Astrocyte of the cerebellum (primary cell): ENCODE measurements at regions not wholly inside any gene's neighbourhood (a gene's known extent, or its start where the extent isn't known, plus 50 kb on each side); places are given as distances from the start of the nearest gene placed in this dataset.

Experiments
- DNase-seq: peaks from one replicate; pipeline ENCODE4 v3.0.0-alpha.2; 2011; ENCODE audit warnings: low read depth
- H3K4me3 ChIP-seq: 2 replicates; pipeline ENCODE4 v1.5.1; 2011; ENCODE audit warnings: mild to moderate bottlenecking, low read depth, low read length, moderate library complexity
- in situ Hi-C: cut with HindIII; loops from 2 replicates; pipeline ENCODE4 v1.10.0; 2017; ENCODE audit warnings: low sequenced_read_pairs
- TF ChIP-seq, protein P1 (sequence below): IDR thresholded peaks from 2 replicates; pipeline ENCODE4 v1.5.1; 2012; ENCODE audit warnings: low read length, low read depth, moderate library complexity, mild to moderate bottlenecking; ENCODE audit errors: missing control alignments

DNA sequence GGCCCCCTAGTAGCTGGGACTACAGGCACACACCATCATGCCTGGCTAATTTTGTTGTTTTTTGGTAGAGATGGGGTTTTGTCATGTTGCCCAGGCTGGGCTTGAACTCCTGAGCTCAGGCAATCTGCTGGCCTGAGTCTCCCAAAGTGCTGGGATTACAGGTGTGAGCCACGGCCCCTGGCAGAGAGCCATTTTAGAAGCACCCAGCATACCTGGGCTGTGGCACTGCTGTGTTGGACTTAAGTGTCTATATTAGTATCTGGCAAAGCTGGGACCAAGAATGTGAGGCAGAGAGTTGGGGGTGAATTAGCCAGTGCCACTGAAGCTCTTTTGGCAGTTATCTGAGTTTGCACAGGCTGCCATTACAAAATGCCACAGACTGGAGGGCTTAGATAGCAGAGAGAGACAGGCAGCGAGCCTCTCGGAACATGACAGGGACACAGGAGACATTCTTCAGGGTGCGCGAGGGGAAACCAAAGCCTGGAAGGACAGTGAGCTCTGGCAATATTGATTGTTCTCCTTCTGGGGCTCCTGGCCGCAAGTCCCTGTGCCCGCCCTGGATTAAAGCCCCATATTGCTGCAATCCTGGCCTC is 87.7 kb upstream of the ALX4 start:
- in situ Hi-C loops: no loop called here
- no peak for DNase-seq
- TF ChIP-seq, protein P1, sequence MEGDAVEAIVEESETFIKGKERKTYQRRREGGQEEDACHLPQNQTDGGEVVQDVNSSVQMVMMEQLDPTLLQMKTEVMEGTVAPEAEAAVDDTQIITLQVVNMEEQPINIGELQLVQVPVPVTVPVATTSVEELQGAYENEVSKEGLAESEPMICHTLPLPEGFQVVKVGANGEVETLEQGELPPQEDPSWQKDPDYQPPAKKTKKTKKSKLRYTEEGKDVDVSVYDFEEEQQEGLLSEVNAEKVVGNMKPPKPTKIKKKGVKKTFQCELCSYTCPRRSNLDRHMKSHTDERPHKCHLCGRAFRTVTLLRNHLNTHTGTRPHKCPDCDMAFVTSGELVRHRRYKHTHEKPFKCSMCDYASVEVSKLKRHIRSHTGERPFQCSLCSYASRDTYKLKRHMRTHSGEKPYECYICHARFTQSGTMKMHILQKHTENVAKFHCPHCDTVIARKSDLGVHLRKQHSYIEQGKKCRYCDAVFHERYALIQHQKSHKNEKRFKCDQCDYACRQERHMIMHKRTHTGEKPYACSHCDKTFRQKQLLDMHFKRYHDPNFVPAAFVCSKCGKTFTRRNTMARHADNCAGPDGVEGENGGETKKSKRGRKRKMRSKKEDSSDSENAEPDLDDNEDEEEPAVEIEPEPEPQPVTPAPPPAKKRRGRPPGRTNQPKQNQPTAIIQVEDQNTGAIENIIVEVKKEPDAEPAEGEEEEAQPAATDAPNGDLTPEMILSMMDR: no peak
- H3K4me3 ChIP-seq: no peak overlapping the region

DNA sequence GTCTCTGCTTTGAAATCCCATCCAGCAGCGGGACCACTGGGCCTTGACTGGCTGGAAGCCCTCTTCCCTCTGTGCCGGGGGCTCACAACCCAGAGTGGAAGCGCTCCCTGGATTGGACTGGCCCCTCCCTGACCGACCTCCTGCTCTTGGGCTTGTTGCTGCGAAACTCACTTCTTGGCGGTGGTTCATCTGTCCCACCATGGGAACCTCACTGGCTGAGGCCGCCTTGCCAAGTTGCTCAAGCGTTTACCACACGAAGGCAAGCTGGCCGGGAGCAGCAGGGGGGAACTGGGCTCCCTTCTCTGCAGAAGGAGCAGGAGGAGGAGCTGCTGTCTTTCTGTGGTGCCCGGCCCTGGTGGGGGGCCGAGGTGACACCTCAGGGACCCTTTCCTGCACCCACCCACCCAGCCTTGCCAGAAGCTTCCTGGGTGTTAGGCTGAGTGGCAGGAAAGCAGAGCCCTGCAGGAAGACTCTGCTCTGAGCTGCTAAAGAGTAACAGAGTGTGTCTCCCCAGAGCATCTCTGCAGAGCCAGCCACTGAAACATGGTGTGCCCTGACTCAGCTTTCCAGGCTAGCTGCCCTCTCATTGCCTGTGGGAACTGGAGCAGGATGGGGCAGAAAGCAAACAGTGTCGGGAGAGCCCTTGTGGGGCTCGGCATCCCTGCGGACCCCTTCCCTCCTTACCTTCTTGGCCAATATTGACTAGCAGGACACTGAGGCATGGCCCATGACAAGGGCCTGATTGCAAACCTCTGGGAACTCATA is 88.5 kb upstream of the ALX4 start:
- DNase-seq: no peak
- in situ Hi-C loops: no loop called here

DNA sequence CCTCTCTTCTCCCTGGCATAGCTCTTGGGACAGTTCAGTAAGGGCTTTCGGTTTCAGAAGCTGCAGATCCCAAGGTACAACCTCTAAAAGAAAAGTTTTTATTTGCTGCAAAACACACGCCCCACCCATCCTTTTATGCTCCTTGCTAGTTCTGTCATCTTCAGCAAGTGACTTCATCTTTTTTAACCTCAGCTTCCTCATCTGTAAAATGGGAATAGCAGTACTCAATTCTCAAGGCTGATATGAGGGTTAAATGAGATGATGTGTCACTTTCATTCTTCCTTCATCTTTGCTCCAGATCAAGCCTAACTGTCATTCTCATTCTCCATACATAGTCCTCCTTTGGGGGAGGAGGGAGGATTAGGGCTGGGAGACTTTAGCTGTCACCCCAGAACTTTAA is 90.0 kb upstream of the ALX4 start:
- H3K4me3 ChIP-seq: no peak overlapping the region
- TF ChIP-seq, protein P1: no peak
- in situ Hi-C loops: no loop called here
- DNase-seq: no peak

More for the DNA sequence above, 88.5 kb upstream of the ALX4 start:
- TF ChIP-seq, protein P1: no peak
- no peak overlapping the region for H3K4me3 ChIP-seq

DNA sequence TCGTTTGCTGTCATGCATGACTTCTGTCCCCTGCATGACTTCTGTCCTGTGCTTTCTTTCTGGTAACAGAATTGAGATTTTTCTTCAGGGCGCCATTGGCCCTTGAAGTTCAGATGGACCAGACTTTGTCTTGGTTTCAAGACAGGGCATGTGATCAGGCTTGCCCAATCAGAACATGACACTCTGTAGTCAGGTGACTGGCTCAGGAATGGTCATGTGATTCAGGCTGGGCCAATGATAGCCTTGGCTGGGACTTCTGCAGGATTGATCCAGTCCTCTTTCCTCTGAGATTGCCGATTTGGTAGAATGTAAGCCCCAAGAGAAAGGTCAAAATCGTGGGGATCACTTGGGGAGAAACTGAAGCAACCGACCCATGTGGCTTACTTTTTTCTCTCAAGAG is 90.5 kb upstream of the ALX4 start:
- no peak for DNase-seq
- TF ChIP-seq, protein P1: no peak
- H3K4me3 ChIP-seq: no peak overlapping the region
- in situ Hi-C loops: no loop called here

DNA sequence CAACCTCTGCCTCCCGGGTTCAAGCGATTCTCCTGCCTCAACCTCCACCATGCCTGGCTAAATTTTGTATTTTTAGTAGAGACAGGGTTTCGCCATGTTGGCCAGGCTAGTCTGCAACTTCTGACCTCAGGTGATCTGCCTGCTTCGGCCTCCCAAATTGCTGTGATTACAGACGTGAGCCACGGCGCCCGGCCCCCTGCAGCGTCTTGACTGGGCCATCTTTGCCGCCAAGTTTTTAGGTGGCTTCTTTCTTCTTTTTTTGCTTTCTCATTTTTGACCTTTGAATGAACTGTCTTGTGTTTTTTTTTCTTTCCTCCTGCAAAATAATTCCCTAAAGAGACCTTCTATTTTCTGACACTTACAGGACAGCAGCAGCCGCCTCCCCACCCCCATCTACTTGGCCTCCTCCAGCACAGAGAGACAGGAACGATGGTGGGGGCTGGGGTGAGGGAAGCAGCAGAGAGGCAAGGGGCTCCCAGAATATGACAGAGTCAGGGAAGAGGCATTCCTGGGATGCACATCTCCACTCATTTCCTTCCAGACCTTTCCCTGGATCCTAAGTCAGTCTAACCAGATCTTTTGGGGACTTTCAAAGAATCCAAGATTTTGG is 92.6 kb upstream of the ALX4 start:
- in situ Hi-C loops: no loop called here
- TF ChIP-seq, protein P1: no peak
- H3K4me3 ChIP-seq: no peak overlapping the region
- no peak for DNase-seq

DNA sequence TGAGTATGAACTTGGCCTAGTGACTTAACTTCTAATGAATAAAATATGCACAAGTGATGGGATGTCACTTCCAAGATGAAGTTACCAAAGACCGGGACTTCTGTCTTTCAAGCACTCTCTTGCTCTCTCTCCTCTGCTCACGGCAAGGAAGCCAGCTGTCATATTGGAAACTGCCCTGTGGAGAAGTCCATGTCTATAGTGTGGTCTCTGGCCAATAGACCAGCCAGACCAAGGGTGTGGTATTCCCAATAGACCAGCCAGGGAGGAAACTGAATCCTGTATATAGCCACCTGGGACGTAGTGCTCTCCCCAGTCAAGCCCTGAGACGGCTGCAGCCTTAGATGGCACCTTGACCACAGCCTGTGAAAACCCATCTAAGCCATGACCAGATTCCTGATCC is 93.2 kb upstream of the ALX4 start:
- DNase-seq: no peak
- TF ChIP-seq, protein P1: no peak
- in situ Hi-C loops: no loop called here
- H3K4me3 ChIP-seq: no peak overlapping the region
